ENCODE measurements at regions not wholly inside any gene's neighbourhood (a gene's known extent, or its start where the extent isn't known, plus 50 kb on each side); places are given as distances from the start of the nearest gene placed in this dataset.

GRCh38 chr2:63738019-63738418 lies 103.7 kb upstream of the UGP2 start:
- TF ChIP-seq CTCF (IDR thresholded peaks at IDR 0.05 in 8 of 11, conservative IDR thresholded peaks at IDR 0.05 in 3 of 11) = no peak
- TF ChIP-seq POLR2AphosphoS5 (IDR thresholded peaks at IDR 0.05) = no peak
- TF ChIP-seq POLR2A (IDR thresholded peaks at IDR 0.05) = no peak
